Transverse colon (tissue), 4 donors: ENCODE measurements at regions not wholly inside any gene's neighbourhood (a gene's known extent, or its start where the extent isn't known, plus 50 kb on each side); places are given as distances from the start of the nearest gene placed in this dataset.

ENCODE experiments used
- DNase-seq: peaks from one replicate; pipeline ENCODE4 v3.0.0-alpha.2; 2019
- H3K27ac ChIP-seq, 4 donors: fragments of 200-600 bp; sonication (generic); 2 replicates each; pipeline ENCODE4 v1.5.1; 2016 to 2018; ENCODE audit warnings: inconsistent platforms in 4 of 4
- H3K27me3 ChIP-seq: fragments of 200-600 bp; sonication (generic); 2 replicates; pipeline ENCODE4 v1.5.1; 2017; ENCODE audit warnings: inconsistent platforms
- H3K36me3 ChIP-seq, 4 donors: fragments of 200-600 bp; sonication (generic); 2 replicates each; pipeline ENCODE4 v1.5.1; 2017 to 2019; ENCODE audit warnings: inconsistent platforms in 4 of 4
- H3K4me1 ChIP-seq, 4 donors: fragments of 200-600 bp; sonication (generic); 2 replicates each; pipeline ENCODE4 v1.5.1; 2017 to 2020; ENCODE audit warnings: inconsistent platforms in 4 of 4
- H3K4me3 ChIP-seq, 4 donors: fragments of 200-600 bp; sonication (generic); 1 replicate in 1 of 4; 2 replicates in 3 of 4; pipeline versions ENCODE4 v1.5.1 to v1.6.1; 2017 to 2019; ENCODE audit warnings: inconsistent platforms in 4 of 4
- H3K9me3 ChIP-seq, 2 donors: fragments of 200-600 bp; sonication (generic); 2 replicates each; pipeline ENCODE4 v1.5.1; 2017 to 2019; ENCODE audit warnings: inconsistent platforms in 2 of 2
- CTCF ChIP-seq, 5 experiments: fragments of 200-600 bp in 3 of 5; fragments of 450-650 bp in 2 of 5; sonication (generic) in 3 of 5; IDR thresholded peaks; 1 replicate in 2 of 5; 2 replicates in 3 of 5; pipeline ENCODE4 v1.5.1; 2016 to 2017; ENCODE audit warnings: antibody characterized with exemption in 5 of 5, inconsistent platforms in 3 of 5, mild to moderate bottlenecking in 2 of 5, moderate library complexity in 1 of 5
- EP300 ChIP-seq: sonication (generic); formaldehyde crosslinking; IDR thresholded peaks from one replicate; pipeline ENCODE4 v1.6.1; 2017; ENCODE audit warnings: antibody characterized with exemption, low read depth
- POLR2A ChIP-seq: fragments of 450-650 bp; IDR thresholded peaks from one replicate; pipeline ENCODE4 v1.6.1; 2016; ENCODE audit warnings: antibody characterized with exemption, mild to moderate bottlenecking, moderate library complexity
- POLR2AphosphoS5 ChIP-seq, 3 donors: sonication (generic); formaldehyde crosslinking; IDR thresholded peaks; one replicate each; pipeline ENCODE4 v1.6.1; 2016; ENCODE audit warnings: antibody characterized with exemption in 3 of 3
- WGBS, 2 donors: methylation state at CpG; one replicate each; pipeline ENCODE4 v1.1.5; 2018; ENCODE audit warnings: low coverage in 1 of 2; 5-methylcytosine and 5-hydroxymethylcytosine counted together
- in situ Hi-C, 4 donors: fragments of 200-750 bp; cut with MboI; loops; one replicate each; pipeline versions ENCODE4 v1.15.0 to v1.15.1; 2017; ENCODE audit warnings: low sequenced_read_pairs in 3 of 4, low pct_ligation_motif_present in 1 of 4, low pct_unique_long_range_greater_than_20kb in 1 of 4
- intact Hi-C: fragments of 100-400 bp; cut with DNase I; formaldehyde crosslinking; loops from one replicate; pipeline ENCODE4 v1.15.1; 2023; ENCODE audit warnings: low total_unique reads

DNA sequence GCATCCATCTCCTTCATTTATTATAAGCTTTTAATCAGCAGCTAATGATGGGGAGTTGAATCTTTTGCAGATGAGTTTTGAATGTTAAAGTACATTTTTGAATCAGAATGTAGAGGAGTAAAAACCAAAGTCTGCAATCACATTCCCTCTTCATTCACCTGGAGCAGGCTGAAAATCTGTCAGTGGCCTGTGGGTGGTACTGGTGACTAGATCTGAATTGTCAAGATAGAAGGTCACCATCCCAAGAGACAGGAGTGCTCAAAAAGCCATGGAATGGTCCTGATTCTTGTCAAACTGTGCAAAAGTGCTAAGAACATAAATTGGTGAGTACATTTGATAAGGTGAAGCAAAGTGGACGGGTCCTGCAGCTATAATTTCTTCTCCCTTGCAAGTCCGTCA lies 881.3 kb upstream of the NR2F2 start:
- 82 to 84% methylated on average over 2 of the region's 2 CpGs for WGBS, 2 donors

DNA sequence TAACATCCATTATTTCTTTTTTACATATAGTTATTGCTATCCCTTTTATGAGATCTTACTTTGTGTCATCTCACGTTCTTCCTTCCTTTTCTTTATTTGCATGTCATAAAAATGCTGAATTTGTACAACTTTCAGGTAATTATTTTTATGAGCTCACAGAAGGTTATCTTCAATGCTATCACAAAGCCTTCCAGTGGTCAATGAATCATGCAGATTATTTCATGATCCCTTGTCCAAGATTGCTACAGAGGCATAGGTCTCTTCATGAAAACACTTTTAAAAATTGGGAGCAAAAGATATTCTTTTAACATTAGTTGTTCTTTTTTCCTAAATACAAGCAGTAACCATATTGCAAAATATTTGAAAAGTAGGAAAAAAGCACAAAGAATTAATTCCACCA lies 880.1 kb upstream of the NR2F2 start:
- WGBS, 2 donors, result 56 to 58% methylated on average over 1 of the region's 1 CpG
- DNase-seq, result no peak
- no peak overlapping the region for H3K4me3 ChIP-seq
- H3K27me3 ChIP-seq, result no peaks in the 10 kb centered on the region
- intact Hi-C loops, result no loop called here
- in situ Hi-C loops, result no loop called here
- H3K9me3 ChIP-seq, result no peaks in the 10 kb centered on the region
- TF ChIP-seq POLR2AphosphoS5 (IDR thresholded peaks at IDR 0.05) (no peak), CTCF (IDR thresholded peaks at IDR 0.05) (no peak), EP300 (no peak), POLR2A (no peak)
- H3K36me3 ChIP-seq, result no peaks in the 10 kb centered on the region
- H3K27ac ChIP-seq, result no peak overlapping the region
- no peaks in the 10 kb centered on the region for H3K4me1 ChIP-seq

More for the DNA sequence above, 881.3 kb upstream of the NR2F2 start:
- no peak overlapping the region for H3K27ac ChIP-seq
- H3K9me3 ChIP-seq, result no peaks in the 10 kb centered on the region
- no peak for TF ChIP-seq POLR2A
- no peak for TF ChIP-seq POLR2AphosphoS5 (IDR thresholded peaks at IDR 0.05)
- no peak for TF ChIP-seq CTCF (IDR thresholded peaks at IDR 0.05)
- TF ChIP-seq EP300, result no peak
- H3K36me3 ChIP-seq, result no peaks in the 10 kb centered on the region
- intact Hi-C loops (no loop called here), in situ Hi-C loops (no loop called here)
- no peak overlapping the region for H3K4me3 ChIP-seq
- no peaks in the 10 kb centered on the region for H3K27me3 ChIP-seq
- H3K4me1 ChIP-seq, result no peaks in the 10 kb centered on the region
- no peak for DNase-seq

GRCh38 chr15:95451938-95452337 lies 878.6 kb upstream of the NR2F2 start:
- TF ChIP-seq CTCF (IDR thresholded peaks at IDR 0.05) (no peak), POLR2A (no peak), EP300 (no peak), POLR2AphosphoS5 (IDR thresholded peaks at IDR 0.05) (no peak)
- intact Hi-C loops (no loop called here), in situ Hi-C loops (no loop called here)
- no peak for DNase-seq
- Histone ChIP-seq H3K27ac (no peak overlapping the region), H3K27me3 (no peaks in the 10 kb centered on the region), H3K4me1 (no peaks in the 10 kb centered on the region), H3K9me3 (no peaks in the 10 kb centered on the region), H3K4me3 (no peak overlapping the region), H3K36me3 (no peaks in the 10 kb centered on the region)
- 41% methylated on average over 1 of the region's 1 CpG; no CpG with 5 or more reads in 1 of the 2 donors for WGBS, 2 donors

DNA sequence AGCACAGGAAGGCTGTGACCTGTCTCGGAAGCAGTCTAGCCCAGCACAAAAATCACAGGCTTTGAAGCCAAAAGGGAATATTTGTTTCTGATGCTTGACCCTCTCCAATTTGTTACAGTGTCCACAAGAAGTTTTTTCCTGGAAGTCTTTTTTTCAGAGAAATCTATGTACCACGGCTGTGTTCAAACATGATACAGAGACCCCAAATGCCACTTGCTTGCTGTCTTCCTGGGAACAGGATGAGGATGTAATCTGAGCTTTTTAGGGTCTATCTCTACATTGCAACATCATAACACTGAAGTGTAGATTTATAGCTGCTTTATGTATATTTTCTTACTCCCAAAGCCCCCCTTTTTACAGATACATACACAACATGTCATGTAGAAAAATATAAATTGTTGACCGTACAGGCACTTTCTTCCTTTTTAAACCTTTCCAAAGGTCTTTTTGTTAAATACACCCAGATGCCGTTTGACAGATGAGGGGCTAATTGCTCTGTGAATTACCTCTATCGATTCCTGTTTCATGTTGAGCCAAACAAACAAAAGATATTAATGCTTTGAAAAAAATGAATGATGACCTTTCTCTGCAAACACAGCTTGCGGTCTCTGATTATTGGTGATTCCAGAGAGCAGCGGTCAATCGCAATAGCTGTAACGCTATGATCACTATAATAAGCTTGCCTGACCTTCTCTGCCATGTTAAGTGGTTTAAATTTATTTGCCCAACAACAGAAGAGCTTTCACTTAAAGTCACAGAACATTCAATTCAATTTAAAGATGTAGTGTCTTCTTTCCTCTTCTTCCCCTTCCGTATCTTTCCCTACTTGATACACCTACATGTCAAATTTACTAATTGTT lies 875.9 kb upstream of the NR2F2 start:
- intact Hi-C loops, result no loop called here
- in situ Hi-C loops, result no loop called here
- H3K9me3 ChIP-seq, result no peaks in the 10 kb centered on the region
- no peak for DNase-seq
- H3K4me3 ChIP-seq, result no peak overlapping the region
- no peaks in the 10 kb centered on the region for H3K4me1 ChIP-seq
- no peaks in the 10 kb centered on the region for H3K36me3 ChIP-seq
- H3K27ac ChIP-seq, result no peak overlapping the region
- TF ChIP-seq CTCF (IDR thresholded peaks at IDR 0.05) (no peak), POLR2AphosphoS5 (IDR thresholded peaks at IDR 0.05) (no peak), EP300 (no peak), POLR2A (no peak)
- WGBS, 2 donors, result 66 to 67% methylated on average over 9 to 10 of the region's 10 CpGs
- no peaks in the 10 kb centered on the region for H3K27me3 ChIP-seq
